HG03064 (cell line): ENCODE measurements at regions not wholly inside any gene's neighbourhood (a gene's known extent, or its start where the extent isn't known, plus 50 kb on each side); places are given as distances from the start of the nearest gene placed in this dataset.

Experiments used
- ATAC-seq: cut with Tn5 transposase; IDR thresholded peaks from one replicate; pipeline ENCODE4 v1.9.1; 2021; ENCODE audit warnings: low read depth; ENCODE audit not compliant: unreplicated experiment

GRCh38 chr10:123445261-123445775, 220.8 kb upstream of the GPR26 start:
- no peak for ATAC-seq

GRCh38 chr10:123446449-123447156, 219.6 kb upstream of the GPR26 start:
- ATAC-seq, result no peak

GRCh38 chr10:123449234-123449962, 216.8 kb upstream of the GPR26 start:
- ATAC-seq, result no peak

DNA sequence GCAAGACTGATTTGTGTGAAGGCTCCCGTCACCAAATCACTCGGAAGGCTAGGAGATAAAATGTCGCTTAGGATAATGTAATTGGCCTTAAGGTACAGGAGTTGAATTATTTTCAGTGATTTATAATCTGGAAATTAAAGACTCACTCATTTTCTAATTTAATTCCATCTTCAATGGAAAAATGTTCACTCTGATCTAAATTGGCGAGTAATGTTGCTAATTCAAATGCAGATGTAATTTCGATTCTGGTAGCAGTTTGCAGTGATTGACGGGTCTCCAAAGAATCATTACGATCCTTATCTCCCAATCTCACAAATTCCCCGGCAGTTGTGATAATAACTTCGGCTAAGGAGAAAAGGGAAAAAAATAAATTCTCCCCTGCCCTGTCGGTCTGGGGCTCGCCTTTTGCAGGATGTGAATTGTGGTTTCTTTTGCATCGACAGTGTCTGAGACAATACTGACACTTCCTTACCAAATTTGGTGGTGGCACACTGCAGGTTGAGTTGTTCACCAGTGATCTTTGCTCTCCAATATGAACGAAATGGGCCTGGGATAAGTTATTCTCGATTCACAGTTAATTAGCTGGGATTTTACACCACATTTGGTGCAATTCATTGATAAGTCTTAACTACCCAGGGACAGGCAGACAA, 215.1 kb upstream of the GPR26 start:
- no peak for ATAC-seq

DNA sequence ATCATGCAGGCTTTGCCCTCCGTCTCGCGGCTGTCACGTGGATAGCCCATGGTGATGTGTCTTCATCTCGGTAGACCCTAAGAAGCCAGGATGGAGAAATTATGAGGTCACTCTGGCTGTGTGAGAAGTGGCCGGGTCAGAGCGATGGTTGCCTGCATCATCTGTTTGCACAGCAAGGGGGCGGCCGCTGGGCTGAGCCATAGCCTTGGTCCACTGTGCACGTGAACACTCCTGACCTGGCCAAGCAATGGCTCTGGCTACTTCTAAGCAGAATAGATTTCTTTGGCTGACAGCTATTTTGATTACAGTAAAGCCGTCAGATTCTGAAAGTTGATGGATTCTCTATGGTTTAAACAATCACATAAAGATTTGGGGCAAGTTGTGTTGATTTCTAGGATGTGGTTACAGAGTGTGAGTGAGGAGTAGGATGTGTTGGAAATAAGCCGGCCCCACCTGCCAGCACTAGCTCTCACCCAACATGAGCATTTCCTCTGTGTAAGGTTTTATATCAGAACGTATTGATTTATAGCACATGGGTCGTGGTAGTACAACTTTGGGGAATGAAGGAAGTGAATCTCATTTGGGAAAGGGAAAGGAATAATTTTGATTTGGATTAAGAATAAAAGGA, 214.4 kb upstream of the GPR26 start:
- no peak for ATAC-seq

DNA sequence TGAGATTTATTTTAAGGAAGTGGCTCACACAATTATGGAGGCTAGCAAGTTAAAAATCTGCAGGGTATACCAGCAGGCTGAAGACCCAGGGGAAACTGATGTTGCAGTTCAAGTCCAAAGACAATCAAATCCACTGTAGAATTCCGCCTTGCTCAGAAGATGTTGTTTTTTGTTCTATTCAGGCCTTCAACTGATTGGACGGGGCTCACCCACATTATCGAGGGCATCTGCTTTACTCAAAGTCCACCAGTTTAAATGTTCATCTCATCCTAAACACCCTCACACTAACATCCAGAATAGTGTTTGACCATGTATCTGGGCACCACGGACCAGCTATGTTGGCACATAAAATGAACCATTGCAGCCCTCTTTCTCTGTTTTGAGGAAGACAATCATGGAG, 211.2 kb upstream of the GPR26 start:
- no peak for ATAC-seq

DNA sequence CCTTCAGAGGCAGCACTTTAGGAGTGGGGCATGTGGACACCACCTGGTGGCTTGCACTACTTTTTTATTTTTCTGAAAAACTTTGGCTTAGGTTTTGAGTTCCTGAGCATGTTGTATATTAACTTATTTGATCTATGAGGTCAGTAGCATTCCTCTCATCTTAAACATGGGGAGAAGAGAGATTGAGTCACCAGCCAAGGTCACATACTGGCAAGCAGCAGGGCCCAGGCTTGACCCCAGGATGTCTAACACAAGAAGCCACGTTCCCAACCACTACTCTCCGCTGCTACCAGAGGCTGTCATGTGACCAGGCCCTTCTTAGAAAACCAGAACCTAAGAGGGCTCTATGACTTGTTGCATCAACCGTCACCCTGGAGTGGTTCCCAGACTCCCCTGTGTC, 210.3 kb upstream of the GPR26 start:
- ATAC-seq, result no peak

GRCh38 chr10:123458933-123459332, 207.2 kb upstream of the GPR26 start:
- ATAC-seq, result no peak

GRCh38 chr10:123459371-123460091, 206.6 kb upstream of the GPR26 start:
- no peak for ATAC-seq

GRCh38 chr10:123462246-123462645, 203.9 kb upstream of the GPR26 start:
- no peak for ATAC-seq

DNA sequence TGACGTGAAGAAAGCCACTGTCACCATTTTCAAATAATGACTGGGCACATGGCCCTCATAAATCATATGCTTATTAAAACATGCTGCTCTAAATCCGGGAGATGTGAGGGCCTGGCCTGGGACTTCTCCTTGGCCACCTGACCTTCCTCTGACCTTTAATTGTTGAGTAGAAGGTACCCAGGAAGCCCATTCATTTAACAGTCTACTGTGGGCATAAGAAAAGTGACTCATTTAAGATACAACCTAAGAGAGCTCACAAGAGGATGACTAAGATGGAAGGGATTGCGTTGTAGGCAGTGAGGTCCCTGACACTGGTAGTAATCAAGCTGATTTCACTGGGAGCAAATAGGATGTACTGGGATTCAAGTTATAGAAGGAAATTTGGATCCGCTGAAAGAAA, 203.4 kb upstream of the GPR26 start:
- no peak for ATAC-seq

DNA sequence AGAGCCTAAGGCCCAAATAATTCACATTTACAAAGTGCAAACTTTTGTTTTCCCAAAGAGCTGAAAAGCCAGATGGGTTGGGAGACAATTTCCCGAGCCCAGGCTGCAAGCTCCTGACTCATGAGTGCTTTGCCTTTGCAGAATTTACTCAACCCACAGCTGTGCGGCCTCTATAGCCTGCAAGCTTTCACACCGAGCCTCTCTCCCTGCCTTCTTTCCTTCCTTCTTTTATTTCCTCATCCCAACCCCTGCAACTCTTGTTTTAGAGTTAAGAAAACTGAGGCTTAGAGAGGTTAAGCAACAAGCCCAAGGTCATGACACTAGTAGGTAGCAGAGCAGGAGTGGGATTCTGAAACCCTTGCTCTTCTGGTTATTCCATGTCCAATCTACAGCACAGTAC, 203.0 kb upstream of the GPR26 start:
- no peak for ATAC-seq

DNA sequence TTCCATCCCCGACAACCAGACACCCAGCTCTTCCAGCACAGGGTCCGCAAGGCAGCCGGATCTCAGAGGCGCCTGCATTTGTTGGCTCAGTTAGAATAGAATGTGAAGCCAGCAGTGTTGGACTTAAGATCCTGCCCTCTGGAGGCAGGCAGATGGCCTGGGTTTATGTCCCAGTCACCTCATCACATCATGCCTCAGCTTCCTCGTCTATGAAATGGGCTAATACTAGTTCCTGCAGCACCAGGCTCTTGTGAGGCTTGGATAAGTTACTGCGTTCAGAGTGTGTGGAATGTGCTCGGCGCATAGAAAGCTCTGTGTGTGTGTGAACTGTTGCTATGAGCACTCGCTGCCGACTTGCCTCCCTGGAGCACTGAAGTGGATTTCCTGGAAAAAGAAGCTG, 202.5 kb upstream of the GPR26 start:
- no peak for ATAC-seq

DNA sequence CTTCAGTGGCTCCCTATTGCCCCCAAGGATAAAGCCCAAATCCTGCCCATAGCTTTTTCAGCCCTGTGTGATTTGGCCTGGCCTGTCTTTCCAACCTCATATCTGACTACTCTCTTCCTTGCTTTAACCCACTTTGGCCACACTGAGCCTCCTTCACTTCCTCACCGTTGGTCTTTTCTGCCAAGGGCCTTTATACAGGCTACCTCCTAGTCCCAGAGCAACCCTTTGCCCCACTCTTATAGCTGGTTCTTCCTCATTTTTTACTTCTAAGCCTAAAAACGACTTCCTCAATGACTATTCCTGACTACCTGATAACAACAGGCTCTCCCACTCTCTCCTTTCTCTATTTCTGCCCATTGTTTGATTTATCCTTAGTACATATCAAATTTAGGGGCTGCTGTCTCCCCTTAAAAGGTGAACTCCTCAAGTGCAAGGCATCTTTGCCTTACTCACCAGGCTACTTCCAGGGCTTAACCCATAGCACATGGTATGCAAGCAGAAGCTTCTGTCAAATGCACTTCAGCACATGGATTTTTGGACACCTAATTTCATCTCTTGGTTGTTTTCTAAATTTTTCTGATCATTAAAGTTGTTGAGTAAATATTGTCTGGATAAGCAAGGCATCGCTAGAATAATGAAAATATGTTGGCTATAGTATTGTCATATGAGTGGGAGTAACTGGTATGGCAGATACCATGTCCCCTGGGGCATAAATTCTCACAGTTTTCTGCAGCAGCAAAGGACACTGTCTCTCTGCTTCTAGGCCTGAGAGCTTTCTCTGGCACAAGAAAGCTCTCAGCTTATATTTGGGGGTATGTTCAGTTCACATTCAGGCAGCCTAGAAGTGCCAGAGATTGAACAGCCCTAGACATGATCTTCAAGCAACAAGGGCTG, 201.5 kb upstream of the GPR26 start:
- no peak for ATAC-seq

GRCh38 chr10:123470336-123470921, 195.7 kb upstream of the GPR26 start:
- no peak for ATAC-seq

GRCh38 chr10:123471811-123472210, 194.3 kb upstream of the GPR26 start:
- no peak for ATAC-seq

DNA sequence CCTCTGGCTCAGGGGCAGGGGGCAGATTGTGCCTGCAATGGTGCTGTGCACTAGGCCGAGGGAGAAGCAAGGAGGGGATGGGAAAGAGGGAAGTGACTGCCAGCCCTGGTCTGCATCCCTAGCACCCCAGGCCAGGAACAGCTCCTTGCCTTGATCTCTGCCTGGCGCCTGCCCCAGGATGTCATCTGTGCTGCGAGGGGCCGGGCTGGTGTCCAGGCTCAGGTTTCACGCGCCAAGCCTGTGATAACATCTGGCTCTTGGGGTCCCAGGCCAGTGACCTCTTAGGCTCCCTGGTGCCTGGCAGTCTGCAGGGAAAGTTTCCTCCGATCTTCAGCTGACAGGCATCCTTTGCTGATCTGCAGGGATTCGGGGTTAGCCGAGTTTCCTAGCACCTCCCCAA, 193.5 kb upstream of the GPR26 start:
- ATAC-seq, result no peak

DNA sequence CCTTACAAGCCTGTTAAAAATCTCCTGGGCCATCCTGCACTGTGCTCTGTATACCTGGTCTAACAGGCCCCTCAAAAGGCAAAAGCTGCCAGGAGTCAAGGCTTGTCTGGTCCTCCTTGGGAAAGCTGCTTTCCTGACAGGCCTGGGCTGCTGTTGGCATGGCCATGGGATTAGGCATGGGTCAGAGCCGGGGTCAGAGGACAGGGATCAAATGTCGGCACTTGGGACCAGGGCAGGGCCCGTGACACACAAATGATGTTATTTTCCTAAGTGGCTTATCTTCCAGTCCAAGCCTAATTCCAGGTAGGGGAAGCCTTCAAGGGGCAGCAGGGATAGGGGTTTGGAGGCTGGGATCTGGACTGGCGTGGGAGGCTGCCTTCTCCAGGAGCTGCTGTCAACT, 191.5 kb upstream of the GPR26 start:
- no peak for ATAC-seq

DNA sequence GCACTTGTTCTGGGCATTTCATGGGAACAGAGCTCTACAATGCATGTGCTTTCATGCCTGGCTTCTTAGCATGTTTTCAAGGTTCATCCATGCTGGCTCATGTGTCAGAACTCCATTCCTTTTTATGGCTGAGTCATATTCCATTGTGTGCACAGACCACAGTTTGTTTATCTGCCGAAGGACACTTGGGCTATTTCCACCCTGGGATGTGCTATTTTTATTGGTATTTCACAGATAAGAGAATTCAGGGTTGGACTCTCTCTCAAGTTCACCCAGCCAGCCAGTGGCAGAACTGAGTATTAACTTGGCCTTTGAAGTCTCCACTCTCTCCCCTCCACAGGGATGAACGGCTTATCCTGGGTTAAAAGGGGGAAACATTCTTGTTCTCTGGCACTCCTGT, 190.7 kb upstream of the GPR26 start:
- ATAC-seq, result no peak
